ENCODE measurements at regions not wholly inside any gene's neighbourhood (a gene's known extent, or its start where the extent isn't known, plus 50 kb on each side); places are given as distances from the start of the nearest gene placed in this dataset.

GRCh38 chr5:143970159-143970558, 158.2 kb downstream of the HMHB1 start:
- TF ChIP-seq PHF5A (CRISPR knock-in tag; IDR thresholded peaks at IDR 0.05; ENCODE audit: low read depth, unreplicated experiment) (no peak), IKZF4 (CRISPR knock-in tag; IDR thresholded peaks at IDR 0.05; ENCODE audit: borderline replicate concordance, low read depth, not compliant biosample characterization) (no peak), TAF1 (CRISPR knock-in tag; IDR thresholded peaks at IDR 0.05) (no peak), FOSL1 (CRISPR knock-in tag; IDR thresholded peaks at IDR 0.05; ENCODE audit: borderline replicate concordance) (no peak), TSC22D2 (CRISPR knock-in tag; IDR thresholded peaks at IDR 0.05; ENCODE audit: borderline replicate concordance) (no peak), FOXK2 (IDR thresholded peaks at IDR 0.05) (no peak), CSRNP1 (CRISPR knock-in tag; IDR thresholded peaks at IDR 0.05) (no peak), USF2 (IDR thresholded peaks at IDR 0.05; ENCODE audit: low read depth, low read length) (no peak), USF2 (CRISPR knock-in tag; IDR thresholded peaks at IDR 0.05; ENCODE audit: borderline replicate concordance) (no peak), GABPB1 (CRISPR knock-in tag; IDR thresholded peaks at IDR 0.05) (no peak)

Data from HepG2 (cell line).